Suppressor macrophage (primary cell): ENCODE measurements at regions not wholly inside any gene's neighbourhood (a gene's known extent, or its start where the extent isn't known, plus 50 kb on each side); places are given as distances from the start of the nearest gene placed in this dataset.
A peak's percentile ranks its signal among the peaks of the same experiment; 100 is the strongest.
"Not testable (repeated sequence)": the region's sequence is repeated elsewhere in the genome, so short reads cannot be mapped to it uniquely, and the experiment has no call there.

Experiments
- DNase-seq, 4 experiments: peaks; one replicate each; pipeline ENCODE4 v3.0.0-alpha.2; 2020 to 2022

DNA sequence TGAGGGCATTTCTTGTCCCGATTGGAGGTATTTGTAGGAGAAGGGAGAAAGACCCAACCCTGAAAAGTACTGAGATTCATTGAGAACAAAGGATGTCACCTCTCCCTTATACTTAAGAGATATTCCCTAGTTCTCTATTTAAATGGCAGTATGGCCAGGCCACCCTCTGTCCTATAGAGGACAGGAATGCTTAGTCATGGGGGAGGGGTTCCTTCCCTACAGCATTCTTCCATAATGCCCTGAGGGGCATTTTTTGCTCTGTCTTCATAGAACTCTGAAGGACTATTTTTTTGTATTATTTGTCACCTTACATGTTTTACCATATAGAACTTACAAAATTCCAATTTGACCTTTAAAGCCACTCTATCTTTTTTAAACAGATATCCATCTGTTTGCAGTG lies 176.3 kb downstream of the TMEM161B start:
- DNase-seq: no peak

GRCh38 chr5:88090506-88090905 lies 178.1 kb downstream of the TMEM161B start:
- no peak for DNase-seq

- no peak for DNase-seq
These were observed 178.8 kb downstream of the TMEM161B start for GRCh38 chr5:88089719-88090390.

GRCh38 chr5:88085462-88085861 lies 183.2 kb downstream of the TMEM161B start:
- peak in 3 of 4 experiments; percentile 6 to 22 (median 12) for DNase-seq

GRCh38 chr5:88081877-88082276 lies 186.8 kb downstream of the TMEM161B start:
- DNase-seq: no peak

GRCh38 chr5:88063813-88064212 lies 204.8 kb downstream of the TMEM161B start:
- DNase-seq: no peak

GRCh38 chr5:88060194-88060593 lies 208.5 kb downstream of the TMEM161B start:
- DNase-seq: no peak

DNA sequence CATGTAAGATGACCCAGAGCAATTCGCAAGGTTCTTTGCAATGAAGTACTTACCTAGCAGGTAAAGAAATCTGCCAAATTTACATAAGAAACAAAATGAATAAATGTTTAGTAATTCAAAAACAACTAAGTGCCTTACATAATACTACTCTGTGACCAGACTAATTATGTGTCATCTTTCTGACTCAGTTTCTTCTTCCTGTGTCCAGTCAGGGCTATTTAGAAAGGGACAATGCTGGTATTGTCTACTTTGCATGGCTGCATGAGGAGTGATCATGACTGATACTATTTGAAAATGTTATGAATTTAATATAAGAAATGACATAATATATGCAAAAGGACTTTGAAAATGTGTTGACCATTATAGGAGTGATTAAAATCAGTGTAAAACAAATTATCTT lies 210.0 kb downstream of the TMEM161B start:
- no peak for DNase-seq

- DNase-seq: not testable (repeated sequence)
These were observed 216.2 kb downstream of the TMEM161B start for GRCh38 chr5:88052468-88052867.

DNA sequence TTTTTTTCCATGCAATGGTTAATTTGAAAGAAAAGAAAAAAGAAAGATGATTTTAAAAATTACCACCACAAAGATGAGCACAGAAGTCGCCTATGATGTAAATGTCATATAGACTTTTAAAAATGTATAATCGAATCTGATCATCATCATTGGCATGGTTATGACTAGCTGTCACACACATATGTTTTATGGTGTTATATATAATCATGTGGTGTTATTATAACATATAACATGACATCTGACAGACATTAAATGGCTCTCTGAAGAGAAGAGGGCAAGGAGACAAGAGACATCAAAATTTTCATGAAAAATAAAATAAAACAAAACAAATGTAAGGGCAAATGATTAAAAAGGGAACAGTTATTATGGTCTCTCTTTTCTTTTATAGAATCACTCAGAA lies 217.5 kb downstream of the TMEM161B start:
- no peak for DNase-seq

- no peak for DNase-seq
These were observed 218.9 kb downstream of the TMEM161B start for GRCh38 chr5:88049737-88050136.

- DNase-seq: no peak
These were observed 219.5 kb downstream of the TMEM161B start for GRCh38 chr5:88049156-88049555.

- DNase-seq: no peak
These were observed 222.6 kb downstream of the TMEM161B start for GRCh38 chr5:88045931-88046461.

DNA sequence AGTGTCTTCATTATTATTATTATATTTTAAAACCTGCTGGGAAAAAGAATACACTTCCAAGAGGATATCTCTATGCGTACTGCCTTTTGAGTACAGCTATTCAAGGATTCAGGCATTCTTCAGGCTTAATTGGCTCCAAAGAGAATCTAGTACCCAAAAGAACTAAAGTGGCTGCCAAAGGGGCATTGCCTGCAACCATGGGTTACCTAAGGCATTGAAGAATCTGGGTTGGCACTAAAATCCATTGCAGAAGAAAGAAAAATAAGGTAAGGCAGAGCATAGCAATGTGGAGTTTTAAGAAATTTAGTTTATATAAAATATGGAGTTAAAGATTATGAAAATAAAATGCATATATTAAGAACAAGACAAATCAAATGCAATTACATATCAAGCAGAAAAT lies 223.5 kb downstream of the TMEM161B start:
- DNase-seq: no peak

- no peak for DNase-seq
These were observed 234.1 kb downstream of the TMEM161B start for GRCh38 chr5:88034520-88034919.

GRCh38 chr5:88033191-88033590 lies 235.5 kb downstream of the TMEM161B start:
- no peak for DNase-seq

DNA sequence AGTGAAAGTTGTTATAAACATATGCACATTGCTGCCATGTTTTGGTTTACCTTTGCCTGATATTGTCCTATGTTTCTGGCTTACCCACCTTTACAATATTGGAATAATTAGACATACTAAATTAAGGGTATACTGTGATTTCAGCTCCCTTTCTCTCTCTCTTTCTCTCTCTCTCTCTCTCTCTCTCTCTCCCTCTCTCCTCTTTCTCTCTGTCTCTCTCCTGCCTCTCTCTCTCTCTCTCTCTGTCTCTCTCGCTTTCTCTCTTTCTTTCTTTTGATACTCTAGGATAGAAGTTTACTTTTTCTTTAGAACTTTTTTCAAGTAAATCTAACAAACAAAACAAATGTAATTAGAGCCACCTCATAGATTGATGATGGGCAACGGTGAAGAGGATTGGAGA lies 239.6 kb downstream of the TMEM161B start:
- no peak for DNase-seq

GRCh38 chr5:88021141-88021540 lies 247.5 kb downstream of the TMEM161B start:
- no peak for DNase-seq

DNA sequence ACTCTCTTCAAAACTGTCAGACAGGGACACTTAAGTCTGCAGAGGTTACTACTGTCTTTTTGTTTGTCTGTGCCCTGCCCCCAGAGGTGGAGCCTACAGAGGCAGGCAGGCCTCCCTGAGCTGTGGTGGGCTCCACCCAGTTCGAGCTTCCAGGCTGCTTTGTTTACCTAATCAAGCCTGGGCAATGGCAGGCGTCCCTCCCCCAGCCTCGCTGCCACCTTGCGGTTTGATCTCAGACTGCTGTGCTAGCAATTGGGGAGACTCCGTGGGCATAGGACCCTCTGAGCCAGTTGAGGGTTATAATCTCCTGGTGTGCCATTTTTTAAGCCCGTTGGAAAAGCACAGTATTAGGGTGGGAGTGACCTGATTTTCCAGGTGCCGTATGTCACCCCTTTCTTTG lies 253.7 kb downstream of the TMEM161B start:
- not testable (repeated sequence) for DNase-seq

- no peak for DNase-seq
These were observed 267.8 kb downstream of the TMEM161B start for GRCh38 chr5:88000877-88001276.

GRCh38 chr5:87997662-87998061 lies 271.0 kb downstream of the TMEM161B start:
- no peak for DNase-seq

- DNase-seq: no peak
These were observed 302.4 kb downstream of the TMEM161B start for GRCh38 chr5:87966213-87966612.

DNA sequence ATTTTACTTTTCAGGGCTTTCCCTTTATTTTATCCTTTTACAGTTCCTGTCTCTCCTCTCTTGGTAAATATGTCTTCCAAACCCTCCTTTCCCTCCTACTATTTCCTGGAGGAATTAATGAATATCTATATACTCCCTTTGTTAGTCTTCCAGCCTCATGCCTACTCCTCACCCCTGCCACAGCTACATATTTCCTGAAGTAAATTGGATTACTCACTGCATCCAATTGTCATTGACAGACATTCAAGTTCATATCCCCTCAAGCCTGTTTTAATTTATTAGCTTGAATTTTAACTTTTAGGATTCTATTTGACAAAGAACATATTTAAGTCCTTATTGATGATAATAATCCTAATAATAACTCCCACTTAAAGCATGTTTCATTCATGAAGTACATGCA lies 314.5 kb downstream of the TMEM161B start:
- DNase-seq: no peak

- DNase-seq: no peak
These were observed 317.0 kb downstream of the TMEM161B start for GRCh38 chr5:87951661-87952060.
